ENCODE measurements at regions not wholly inside any gene's neighbourhood (a gene's known extent, or its start where the extent isn't known, plus 50 kb on each side); places are given as distances from the start of the nearest gene placed in this dataset.
A peak's percentile ranks its signal among the peaks of the same experiment; 100 is the strongest.

GRCh38 chr12:34107016-34107415 is 84.7 kb downstream of the ALG10 start (continued):
- no peak for TF ChIP-seq TFDP2 (CRISPR knock-in tag; IDR thresholded peaks at IDR 0.05)

DNA sequence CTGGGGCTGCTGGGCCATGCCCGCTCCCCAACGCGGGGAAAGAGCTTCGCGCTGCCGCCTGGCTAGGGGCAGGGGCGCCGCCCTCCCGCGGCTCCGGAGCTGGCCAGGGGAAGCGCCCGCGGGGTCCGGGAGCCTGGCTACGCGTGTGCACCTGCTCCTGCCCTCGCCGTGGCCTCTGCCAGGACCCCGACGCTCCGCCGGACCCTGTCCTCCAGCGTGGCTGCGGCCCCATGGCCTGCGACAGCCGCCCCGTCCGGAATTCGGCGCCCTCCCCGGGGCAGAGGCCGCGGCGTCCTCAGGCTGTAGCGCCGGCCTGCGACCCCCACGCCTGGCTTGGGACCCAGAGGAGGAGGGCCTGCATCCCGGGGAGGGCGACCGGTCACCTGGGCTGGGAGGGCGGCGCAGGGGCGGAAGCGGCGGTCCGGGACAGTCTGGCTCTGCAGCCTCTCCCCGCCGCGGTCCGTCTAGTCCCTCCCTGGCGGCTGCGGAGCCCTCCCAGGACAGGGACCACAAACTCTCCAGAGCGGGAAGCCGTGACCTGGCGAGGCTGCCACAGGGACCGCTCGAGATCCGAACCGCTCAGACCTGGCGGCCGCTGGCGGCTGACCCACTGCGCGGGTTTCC is 85.6 kb downstream of the ALG10 start:
- intact Hi-C loops (cut with micrococcal nuclease; ENCODE audit: unreplicated experiment) = no loop called here
- Histone ChIP-seq H3K4me1 (ENCODE audit: insufficient read depth, low read length) (no peaks in the 10 kb centered on the region), H3K27ac (ENCODE audit: extremely low read length, insufficient read depth, low read length) (no peak overlapping the region), H3K4me3 (replicated peaks in 1 of 3; ENCODE audit: insufficient read depth in 1 of 3, low read depth in 2 of 3, low read length in 3 of 3) (no peak overlapping the region), H3K9me3 (ENCODE audit: low read length) (no peaks in the 10 kb centered on the region), H4K20me1 (ENCODE audit: insufficient read depth, low read length) (no peaks in the 10 kb centered on the region), H3K27me3 (ENCODE audit: control insufficient read depth in 1 of 2, insufficient read depth in 2 of 2, low read length in 2 of 2) (no peaks in the 10 kb centered on the region; a peak in 1 of 5 replicates), H3K79me2 (ENCODE audit: insufficient read depth, low read length) (no peaks in the 10 kb centered on the region), H3K36me3 (replicated peaks in 1 of 2; ENCODE audit: control insufficient read depth in 1 of 2, insufficient read depth in 2 of 2, low read length in 2 of 2) (no peaks in the 10 kb centered on the region), H3K4me2 (ENCODE audit: low read depth, low read length) (no peak overlapping the region), H3K9ac (ENCODE audit: insufficient read depth, low read depth, low read length) (no peak overlapping the region), H2AFZ (ENCODE audit: low read length) (no peak overlapping the region)
- no peak for DNase-seq (ENCODE audit: low spot score)
- no TSS peak for BruUV-seq (replicated peaks)
- CTCF ChIA-PET (ENCODE audit: low intra/inter-chr PET ratio, low total read pairs) = no interaction called here
- ATAC-seq = peak; percentile 24; the same call in 2 of the 3 replicates
- POLR2A ChIA-PET = no interaction called here
- no peak for FAIRE-seq
- WGBS (ENCODE audit: low lambda C conversion rate) = 22% methylated on average over 10 of the region's 66 CpGs
- no peak for TF ChIP-seq KDM1A (CRISPR knock-in tag; IDR thresholded peaks at IDR 0.05)
- TF ChIP-seq ZFP41 (CRISPR knock-in tag; IDR thresholded peaks at IDR 0.05; ENCODE audit: borderline replicate concordance) = no peak
- no peak for TF ChIP-seq ATF4 (CRISPR knock-in tag; IDR thresholded peaks at IDR 0.05)
- TF ChIP-seq ZNF512B (CRISPR knock-in tag; IDR thresholded peaks at IDR 0.05; ENCODE audit: borderline replicate concordance) = no peak
- no peak for TF ChIP-seq ADNP (CRISPR knock-in tag; IDR thresholded peaks at IDR 0.05)
- TF ChIP-seq ATAD3A (CRISPR knock-in tag; IDR thresholded peaks at IDR 0.05) = no peak
- no peak for TF ChIP-seq HMG20A (CRISPR knock-in tag; IDR thresholded peaks at IDR 0.05; ENCODE audit: borderline replicate concordance)
- no peak for TF ChIP-seq TMF1 (CRISPR knock-in tag; IDR thresholded peaks at IDR 0.05; ENCODE audit: low read depth)
- no peak for TF ChIP-seq MLLT10 (CRISPR knock-in tag; IDR thresholded peaks at IDR 0.05)
- no peak for TF ChIP-seq KLF15 (CRISPR knock-in tag; IDR thresholded peaks at IDR 0.05; ENCODE audit: borderline replicate concordance)
- TF ChIP-seq ASH2L (IDR thresholded peaks at IDR 0.05; ENCODE audit: insufficient read length, low read depth, low read length) = no peak
- in situ Hi-C loops (cut with HindIII; ENCODE audit: extremely low pct_ligation_motif_present, low pct_unique_long_range_greater_than_20kb) = no loop called here

Measured in HepG2 (cell line).